H54 (cell line): ENCODE measurements at regions not wholly inside any gene's neighbourhood (a gene's known extent, or its start where the extent isn't known, plus 50 kb on each side); places are given as distances from the start of the nearest gene placed in this dataset.
A peak's percentile ranks its signal among the peaks of the same experiment; 100 is the strongest.
"Not testable (repeated sequence)": the region's sequence is repeated elsewhere in the genome, so short reads cannot be mapped to it uniquely, and the experiment has no call there.

ENCODE experiments used
- DNase-seq: peaks from one replicate; pipeline ENCODE4 v3.0.0; 2011; ENCODE audit warnings: low spot score, mixed read lengths; ENCODE audit not compliant: insufficient read length
- FAIRE-seq: peaks from 3 replicates; lab custom pipeline; 2011; peaks lifted over from hg19 to GRCh38; lab: Jason Lieb, UNC
- POLR2A ChIP-seq: IDR thresholded peaks from 2 replicates; pipeline ENCODE4 v1.6.1; 2011; ENCODE audit warnings: low read depth, mild to moderate bottlenecking, low read length

- DNase-seq (no peak), FAIRE-seq (peak; percentile 27)
- TF ChIP-seq POLR2A, result no peak
These were observed 80.7 kb downstream of the TFAP2B start for GRCh38 chr6:50899306-50899870.

DNA sequence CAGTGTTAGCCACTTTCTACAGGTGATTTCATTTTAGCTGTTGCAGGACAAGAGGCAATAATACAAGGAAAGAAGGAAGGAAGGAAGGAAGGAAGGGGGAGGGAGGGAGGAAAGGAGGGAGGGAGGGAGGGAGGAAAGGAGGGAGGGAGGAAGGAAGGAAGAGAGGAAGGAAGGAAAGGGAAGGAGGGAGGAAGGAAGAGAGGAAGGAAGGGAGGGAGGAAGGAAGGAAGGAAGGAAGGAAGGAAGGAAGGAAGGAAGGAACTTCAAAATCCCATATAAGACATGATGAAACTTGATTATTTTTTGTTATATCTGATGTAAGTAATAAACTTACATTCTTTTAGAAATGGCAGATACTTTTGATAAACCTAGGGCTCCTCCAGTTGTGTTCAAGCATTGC is 83.6 kb downstream of the TFAP2B start:
- TF ChIP-seq POLR2A, result no peak
- DNase-seq (no peak), FAIRE-seq (no peak)

- DNase-seq (no peak), FAIRE-seq (no peak)
- TF ChIP-seq POLR2A, result no peak
These were observed 86.6 kb downstream of the TFAP2B start for GRCh38 chr6:50905297-50905696.

DNA sequence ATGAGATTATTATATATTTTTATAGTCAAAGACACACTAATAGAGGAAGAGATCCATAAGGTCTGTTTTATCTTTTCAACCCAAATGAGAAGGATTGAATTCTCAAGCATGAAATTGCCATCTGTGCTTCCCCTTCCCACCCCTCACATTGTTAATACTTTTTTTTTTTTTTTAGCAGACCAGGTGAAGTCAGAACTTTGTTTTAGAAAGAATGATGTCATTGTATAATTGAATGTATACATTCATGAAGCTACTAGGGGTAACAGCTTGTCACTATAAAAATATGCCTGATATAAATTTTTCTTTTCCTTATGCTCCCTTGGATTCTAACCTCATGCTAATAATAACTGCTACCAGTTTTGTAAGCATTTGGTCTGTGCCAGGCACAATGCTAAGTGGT is 88.9 kb downstream of the TFAP2B start:
- DNase-seq (no peak), FAIRE-seq (no peak)
- TF ChIP-seq POLR2A, result no peak

DNA sequence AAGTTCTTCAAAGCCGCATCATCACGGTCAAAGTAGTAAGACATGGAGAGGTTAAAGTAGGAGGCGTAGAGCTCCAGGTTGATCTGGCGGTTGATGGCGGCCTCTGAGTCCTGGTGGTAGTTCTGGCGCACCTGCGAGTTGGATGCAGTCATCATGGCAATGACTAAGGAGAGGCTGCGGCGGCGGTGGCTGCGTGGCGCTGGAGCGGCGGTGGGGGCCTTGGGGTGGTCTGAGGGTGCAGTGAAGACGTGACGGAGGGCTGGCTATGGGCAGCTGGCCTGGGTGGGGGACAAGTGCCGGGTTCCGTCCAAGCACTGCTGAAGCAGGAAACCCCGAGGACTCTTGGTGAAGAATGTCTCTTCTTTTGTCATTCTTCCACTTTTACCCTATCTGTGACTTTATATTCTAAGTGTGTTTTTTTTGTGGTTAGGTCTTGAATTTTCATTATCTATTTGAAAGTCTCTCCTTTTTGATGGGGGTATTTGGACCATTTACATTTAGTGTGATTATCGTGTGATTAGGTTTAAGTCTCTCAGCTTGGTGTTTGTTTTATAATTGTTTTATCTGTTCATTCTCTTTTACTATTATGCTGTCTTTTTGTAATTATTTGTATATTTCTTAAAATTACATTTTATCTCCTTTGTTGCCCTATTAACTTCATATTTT is 94.6 kb downstream of the TFAP2B start:
- DNase-seq, result no peak
- no peak for FAIRE-seq
- no peak for TF ChIP-seq POLR2A

DNA sequence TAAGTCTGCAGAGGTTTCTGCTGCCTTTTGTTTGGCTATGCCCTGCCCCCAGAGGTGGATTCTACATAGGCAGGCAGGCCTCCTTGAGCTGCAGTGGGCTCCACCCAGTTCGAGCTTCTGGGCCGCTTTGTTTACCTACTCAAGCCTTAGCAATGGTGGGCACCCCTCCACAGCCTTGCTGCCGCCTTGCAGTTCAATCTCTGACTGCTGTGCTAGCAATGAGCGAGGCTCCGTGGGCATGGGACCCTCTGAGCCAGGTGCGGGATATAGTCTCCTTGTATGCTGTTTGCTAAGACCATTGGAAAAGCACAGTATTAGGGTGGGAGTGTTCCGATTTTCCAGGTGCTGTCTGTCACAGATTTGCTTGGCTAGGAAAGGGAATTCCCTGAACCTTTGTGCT is 102.7 kb downstream of the TFAP2B start:
- DNase-seq, FAIRE-seq: not testable (repeated sequence)

- DNase-seq (no peak), FAIRE-seq (no peak)
- TF ChIP-seq POLR2A, result no peak
These were observed 103.3 kb downstream of the TFAP2B start for GRCh38 chr6:50921968-50922367.

DNA sequence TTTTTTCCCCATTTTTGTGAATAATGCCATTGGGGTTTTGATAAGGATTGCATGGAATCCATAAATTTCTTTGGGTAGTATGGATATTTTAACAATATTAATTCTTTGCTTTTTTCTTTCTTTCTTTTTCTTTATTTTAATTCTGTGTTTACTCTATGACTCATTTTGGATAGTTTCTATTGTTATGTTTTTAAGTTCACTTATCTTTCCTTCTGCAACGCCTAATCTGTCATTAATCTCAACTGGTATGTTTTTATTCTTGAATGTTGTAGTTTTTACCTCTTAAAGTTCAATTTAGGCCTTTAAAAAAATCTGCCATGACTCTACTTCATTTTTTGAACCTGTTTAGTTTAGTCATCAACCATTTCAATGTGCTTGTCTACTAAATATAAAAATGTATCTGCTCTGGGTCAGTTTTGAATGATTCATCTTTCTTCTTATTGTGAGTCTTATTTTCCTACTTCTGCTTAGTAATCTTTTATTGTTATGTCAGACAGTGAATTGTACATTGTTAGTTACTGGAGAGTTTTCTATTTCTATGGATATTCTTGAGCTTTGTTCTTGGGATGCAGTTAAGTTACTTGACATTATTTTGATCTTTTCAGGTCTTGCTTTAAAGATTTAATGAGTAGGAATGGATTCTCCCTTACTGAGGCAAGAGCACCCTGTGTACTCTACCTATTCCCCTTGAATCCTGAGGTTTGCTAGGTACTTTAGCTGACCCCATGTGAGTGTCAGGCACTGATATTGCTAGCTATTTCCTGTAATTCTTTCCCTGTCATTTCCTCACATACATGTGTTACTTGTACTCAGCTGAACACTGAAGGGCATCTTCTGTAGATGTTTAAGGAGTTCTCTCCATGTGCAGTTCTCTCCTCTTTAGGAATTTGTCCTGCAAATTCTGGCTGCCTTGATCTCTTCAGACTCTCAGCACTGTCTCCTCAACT is 104.2 kb downstream of the TFAP2B start:
- DNase-seq (no peak), FAIRE-seq (no peak)
- TF ChIP-seq POLR2A, result no peak

DNA sequence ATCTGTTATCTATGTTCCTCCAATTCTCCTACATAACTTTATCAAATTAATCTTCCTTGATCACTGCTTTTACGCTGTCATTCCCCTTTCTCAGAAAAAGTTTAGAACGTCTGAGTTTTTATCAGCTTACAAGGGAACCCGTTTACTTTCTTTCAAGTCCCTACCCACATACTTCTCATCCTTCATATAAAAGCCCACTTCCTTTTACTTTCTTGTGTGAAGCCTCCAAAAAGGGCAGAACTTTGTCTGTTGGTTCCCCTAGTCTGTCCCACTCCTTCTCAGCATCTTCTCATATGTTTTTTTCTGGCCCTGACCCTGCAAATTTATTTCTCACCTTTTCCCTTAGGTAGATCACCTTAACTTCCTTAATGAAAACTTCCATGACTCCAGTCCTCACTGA is 106.1 kb downstream of the TFAP2B start:
- FAIRE-seq (no peak), DNase-seq (no peak)
- no peak for TF ChIP-seq POLR2A

GRCh38 chr6:50925548-50925947 is 106.9 kb downstream of the TFAP2B start:
- DNase-seq (no peak), FAIRE-seq (no peak)
- no peak for TF ChIP-seq POLR2A

- TF ChIP-seq POLR2A, result no peak
- FAIRE-seq (no peak), DNase-seq (no peak)
These were observed 107.3 kb downstream of the TFAP2B start for GRCh38 chr6:50925981-50926380.

DNA sequence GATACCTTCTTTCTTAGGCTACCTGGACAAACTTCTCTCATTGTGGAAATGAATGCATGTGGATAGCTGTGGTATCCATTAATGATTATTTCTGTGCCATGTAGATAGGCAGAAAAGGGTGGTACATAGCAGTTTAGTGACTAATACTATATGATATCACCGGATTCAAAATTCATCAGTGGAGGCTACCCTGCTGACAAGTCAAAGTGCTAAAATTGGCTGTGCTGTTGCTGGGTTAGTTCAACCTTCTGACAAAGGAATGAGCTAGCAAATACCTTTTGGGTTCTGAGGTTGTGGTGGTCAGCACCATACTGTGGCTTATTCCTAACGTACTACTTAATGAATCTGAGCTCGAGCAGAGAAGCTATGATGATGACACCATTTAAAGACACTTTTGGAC is 109.1 kb downstream of the TFAP2B start:
- no peak for DNase-seq
- peak; percentile 15 for FAIRE-seq

DNA sequence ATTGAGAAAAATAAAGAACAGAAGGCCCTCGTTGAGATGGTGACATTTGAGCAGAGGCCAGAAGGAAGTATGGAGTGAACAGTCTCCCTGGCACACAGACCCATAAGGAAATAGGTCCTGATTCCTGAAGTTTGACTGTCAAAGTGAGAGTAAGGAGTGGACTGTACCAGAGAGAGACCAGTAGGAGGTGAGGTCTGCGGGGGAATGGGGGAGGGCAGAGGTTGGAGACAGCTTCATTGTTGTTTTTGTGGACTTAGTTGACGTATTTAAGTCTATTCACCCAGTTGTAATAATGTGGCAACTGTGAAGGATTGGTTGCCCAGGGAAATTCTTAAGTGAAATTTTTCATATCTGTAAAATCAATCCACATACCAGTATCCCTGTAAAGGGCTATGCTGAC is 110.7 kb downstream of the TFAP2B start:
- DNase-seq (no peak), FAIRE-seq (no peak)
- no peak for TF ChIP-seq POLR2A

More for the DNA sequence above, 109.1 kb downstream of the TFAP2B start:
- no peak for TF ChIP-seq POLR2A

DNA sequence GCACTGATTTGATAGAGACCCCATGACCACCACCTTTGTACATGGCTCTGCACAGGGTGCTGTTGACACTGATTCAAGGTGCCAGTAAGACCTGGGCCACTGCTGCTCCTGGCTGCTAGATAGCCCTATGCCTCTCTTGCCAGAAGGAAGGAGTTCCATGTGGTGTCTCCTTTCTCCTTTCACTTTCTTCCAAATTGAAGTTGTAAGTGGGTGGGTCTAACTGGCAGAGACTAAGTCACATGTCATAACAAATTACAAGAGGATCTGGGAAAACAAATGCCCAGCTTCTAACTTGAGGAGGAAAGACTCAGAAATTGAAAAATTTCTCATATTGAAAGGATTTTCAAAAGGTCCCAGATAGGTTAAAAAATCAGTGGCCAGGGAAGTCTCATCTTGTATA is 116.8 kb downstream of the TFAP2B start:
- TF ChIP-seq POLR2A, result no peak
- FAIRE-seq (no peak), DNase-seq (no peak)
